HG03442 (cell line): ENCODE measurements at regions not wholly inside any gene's neighbourhood (a gene's known extent, or its start where the extent isn't known, plus 50 kb on each side); places are given as distances from the start of the nearest gene placed in this dataset.

Experiments
- ATAC-seq: cut with Tn5 transposase; IDR thresholded peaks from one replicate; pipeline ENCODE4 v1.9.1; 2021; ENCODE audit warnings: mild to moderate bottlenecking, moderate library complexity; ENCODE audit not compliant: unreplicated experiment

GRCh38 chr20:17819395-17820093 lies 119.8 kb downstream of the BANF2 start:
- ATAC-seq, result no peak

- no peak for ATAC-seq
Observed at GRCh38 chr20:17818187-17818586, 118.4 kb downstream of the BANF2 start.

GRCh38 chr20:17816804-17817587 lies 117.2 kb downstream of the BANF2 start:
- no peak for ATAC-seq

DNA sequence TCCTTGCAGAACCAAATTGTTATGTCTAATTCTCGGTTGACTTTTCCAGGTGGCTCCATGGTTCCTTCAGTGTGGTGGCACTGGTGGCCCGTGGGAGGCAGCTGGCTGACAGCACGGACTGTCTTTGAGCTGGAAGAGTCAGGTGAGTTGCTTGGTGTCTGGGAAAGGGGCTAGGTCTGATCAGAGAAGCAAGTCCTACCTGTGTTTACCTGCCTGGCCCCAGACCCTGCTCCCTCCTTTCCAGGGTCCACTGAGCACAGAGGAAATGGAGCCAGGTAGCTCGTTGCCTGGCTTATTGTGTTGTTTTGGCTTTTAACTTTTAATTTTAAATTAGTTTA lies 111.8 kb downstream of the BANF2 start:
- no peak for ATAC-seq

- no peak for ATAC-seq
Observed at GRCh38 chr20:17810847-17811627, 111.3 kb downstream of the BANF2 start.

DNA sequence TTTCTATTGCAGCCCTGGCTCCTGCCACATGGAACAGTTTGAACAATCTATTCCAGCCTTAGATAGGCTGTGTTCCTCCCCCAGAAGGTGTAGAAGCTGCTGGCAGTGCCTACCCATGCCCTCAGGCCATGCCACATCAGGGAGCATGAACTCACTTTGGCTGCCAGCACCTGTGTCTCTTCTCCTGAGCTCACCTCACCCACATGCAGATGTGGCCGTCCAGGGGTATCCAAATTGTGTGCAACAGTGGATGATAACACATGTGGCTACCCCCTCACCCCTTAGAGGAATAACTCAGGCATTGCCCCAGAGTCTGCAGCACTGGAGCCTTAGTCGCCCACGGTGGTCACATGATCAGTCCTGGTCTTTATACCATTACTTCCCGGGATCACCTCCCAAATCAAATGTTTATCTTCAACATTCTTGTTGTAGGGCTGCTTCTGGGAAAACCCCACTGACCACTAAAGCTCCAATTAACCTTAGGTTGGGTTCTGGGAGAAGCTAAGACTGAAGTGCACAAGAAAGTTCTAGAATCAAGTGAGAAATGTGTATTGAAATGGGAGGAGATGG lies 110.4 kb downstream of the BANF2 start:
- ATAC-seq, result no peak

DNA sequence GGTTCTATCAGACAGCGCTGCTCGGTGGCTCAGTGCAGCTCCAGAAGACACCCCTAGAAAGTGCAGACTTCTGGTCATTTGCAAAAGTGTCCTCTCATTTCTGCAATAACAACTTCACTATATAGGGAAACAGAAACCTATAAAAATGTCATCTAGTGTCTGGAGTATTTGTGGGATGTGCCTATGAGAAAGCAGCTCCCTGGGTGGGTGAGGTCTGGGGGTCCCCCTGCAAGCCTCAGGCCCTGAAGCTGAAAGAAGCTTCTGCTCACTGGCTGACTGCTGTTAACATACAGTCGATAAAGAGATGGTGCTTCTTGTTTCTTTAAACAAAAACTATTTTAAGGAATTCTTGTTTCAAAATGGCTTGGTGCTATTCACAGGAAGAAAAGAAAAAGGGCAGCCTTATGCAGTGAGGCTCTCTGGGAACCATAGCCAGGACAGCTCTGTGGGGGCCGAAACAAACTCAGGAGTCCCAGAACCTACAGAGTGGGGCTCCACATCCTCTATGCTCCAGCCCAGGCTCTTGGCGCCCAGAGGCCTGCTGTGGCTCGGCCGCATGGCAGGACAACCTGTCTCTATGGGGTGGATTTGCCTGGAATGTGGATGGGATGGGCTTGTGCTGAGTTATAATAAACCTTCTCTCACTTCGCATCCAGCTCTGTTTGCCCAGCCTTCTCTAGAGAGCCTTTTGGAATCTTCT lies 109.7 kb downstream of the BANF2 start:
- no peak for ATAC-seq

- no peak for ATAC-seq
Observed at GRCh38 chr20:17808782-17809181, 109.0 kb downstream of the BANF2 start.

GRCh38 chr20:17808357-17808756 lies 108.6 kb downstream of the BANF2 start:
- ATAC-seq, result no peak

- ATAC-seq, result no peak
Observed at GRCh38 chr20:17807651-17808050, 107.9 kb downstream of the BANF2 start.

DNA sequence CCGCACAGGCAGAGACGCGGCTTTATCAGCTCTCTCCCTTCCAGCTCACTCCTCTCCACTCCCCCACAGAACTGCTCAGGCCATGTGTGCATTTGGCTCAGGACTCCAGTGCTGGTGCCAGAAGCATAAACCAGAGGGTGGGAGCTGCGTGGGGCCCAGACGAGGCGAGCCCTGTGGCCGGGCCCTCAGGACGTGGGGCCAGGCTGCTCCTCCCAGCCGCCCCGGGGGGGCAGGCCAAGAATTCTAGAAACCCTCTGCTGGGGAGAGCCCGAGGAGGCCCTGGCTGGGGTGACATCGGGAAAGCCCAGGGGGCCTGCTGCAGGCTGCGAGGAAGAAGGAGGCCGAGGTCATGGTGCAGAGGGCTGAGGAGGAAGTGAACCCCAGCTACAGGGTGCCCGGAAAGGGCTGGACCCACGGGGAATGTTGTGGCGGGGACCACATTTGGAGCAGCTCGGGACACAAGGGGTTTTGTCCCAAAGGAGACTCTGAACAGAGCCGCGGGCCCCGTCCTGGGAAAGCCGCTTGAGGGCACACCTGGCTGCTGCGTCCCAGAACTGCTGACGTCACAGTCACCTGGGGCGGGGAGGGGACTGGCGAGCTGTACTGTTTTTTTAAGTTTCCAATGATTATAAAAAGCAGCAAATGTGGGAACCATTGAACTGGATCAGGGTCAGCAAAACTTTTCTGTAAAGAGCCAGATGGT lies 107.1 kb downstream of the BANF2 start:
- no peak for ATAC-seq

DNA sequence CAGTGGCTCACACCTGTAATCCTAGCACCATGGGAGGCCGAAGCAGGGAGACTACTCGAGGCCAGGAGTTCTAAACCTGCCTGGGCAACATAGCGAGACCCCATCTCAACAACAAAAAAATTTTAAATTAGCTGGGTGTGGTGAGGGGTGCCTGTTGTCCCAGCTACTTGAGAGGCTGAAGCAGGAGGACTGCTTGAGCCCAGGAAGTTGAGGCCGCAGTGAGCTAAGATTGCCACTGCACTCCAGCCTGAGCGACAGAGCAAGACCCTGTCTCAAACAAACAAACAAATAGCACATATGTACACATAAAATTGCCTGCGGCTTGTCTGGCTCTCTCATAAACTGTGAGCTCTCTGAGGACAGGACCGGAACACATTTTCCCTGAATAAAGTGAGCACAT lies 106.3 kb downstream of the BANF2 start:
- no peak for ATAC-seq

DNA sequence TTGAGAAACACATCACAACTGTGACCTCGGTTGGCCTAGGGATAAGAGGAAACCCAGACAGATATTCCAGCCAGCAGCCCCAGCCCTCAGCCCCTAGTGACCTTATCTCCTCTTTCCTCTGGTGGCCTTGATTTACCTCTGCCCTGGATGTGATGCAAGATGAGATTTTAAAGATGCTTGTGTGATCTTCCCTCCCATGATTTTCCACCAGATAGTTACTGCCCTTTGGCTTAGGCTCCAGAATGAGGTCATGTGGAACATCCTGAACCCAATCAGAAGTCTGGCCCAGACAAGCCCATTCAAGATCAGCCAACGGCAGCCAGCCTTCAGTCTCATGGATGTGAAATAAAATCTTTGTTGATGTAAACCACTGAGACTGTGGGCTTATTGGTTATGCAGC lies 104.0 kb downstream of the BANF2 start:
- no peak for ATAC-seq

- ATAC-seq, result no peak
Observed at GRCh38 chr20:17799575-17800227, 99.9 kb downstream of the BANF2 start.

DNA sequence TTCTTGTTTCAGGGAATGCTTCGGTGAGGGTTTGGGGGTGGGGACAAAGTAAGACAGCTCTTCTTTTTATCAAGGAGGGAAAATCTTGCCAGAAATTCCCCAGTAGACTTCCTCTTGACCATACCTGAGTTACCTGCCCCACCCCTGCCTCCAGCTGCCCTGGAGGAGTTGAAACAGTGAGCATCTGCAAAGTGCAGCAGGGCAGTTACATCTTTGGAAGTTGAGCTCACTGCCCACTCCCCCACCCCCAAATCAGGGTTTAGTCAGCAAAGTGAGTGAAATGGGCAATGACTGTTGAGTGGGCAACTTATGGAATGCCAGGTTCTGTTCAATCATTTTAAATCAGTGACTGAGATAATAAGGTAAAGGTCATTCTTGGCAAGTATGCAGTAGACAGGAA lies 98.8 kb downstream of the BANF2 start:
- ATAC-seq, result no peak

GRCh38 chr20:17797579-17797978 lies 97.8 kb downstream of the BANF2 start:
- no peak for ATAC-seq

- no peak for ATAC-seq
Observed at GRCh38 chr20:17797161-17797560, 97.4 kb downstream of the BANF2 start.

- ATAC-seq, result no peak
Observed at GRCh38 chr20:17796091-17796563, 96.4 kb downstream of the BANF2 start.

GRCh38 chr20:17795501-17796071 lies 95.8 kb downstream of the BANF2 start:
- no peak for ATAC-seq
